Glomerular visceral epithelial cell (primary cell): ENCODE measurements at regions not wholly inside any gene's neighbourhood (a gene's known extent, or its start where the extent isn't known, plus 50 kb on each side); places are given as distances from the start of the nearest gene placed in this dataset.

Experiments
- DNase-seq: peaks from one replicate; pipeline ENCODE4 v3.0.0-alpha.2; 2016; ENCODE audit errors: extremely low spot score

- no peak for DNase-seq
Measured at GRCh38 chr9:71589612-71590011, 178.7 kb downstream of the CEMIP2 start.

DNA sequence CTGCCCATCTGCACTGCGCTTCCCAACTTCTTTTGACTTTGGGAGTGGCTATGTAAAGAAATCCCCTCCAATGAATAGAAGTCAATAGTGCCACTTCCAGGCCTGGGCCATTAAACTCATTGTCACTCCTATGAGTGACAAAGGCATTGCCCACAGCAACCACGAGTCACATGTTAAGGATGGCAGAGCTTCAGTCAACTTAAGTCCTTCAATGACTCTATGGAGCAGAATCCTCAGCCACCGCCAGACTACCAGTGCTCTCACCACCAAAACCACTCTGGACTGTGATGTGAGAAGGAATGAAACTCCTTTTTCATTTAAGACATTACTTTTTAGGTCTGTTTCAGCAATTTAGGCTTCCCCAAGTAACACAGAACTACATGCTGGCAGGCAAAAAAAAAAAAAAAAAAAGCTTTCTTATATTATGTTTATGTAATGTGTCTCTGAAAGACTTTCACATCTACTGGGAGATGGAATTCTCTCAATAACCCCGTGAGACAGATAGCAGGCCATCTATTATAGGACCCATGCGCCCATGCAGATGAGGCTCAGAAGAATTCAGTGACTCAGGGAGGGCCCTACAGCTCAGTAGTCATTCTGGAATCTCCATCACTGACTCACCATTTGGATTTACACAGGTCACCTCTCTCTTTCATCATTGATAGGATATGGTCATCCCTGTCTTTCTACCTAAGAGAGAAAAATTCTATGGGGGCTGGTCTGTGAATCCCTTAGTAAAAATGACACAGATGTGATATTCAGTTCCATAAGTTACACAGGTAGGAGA is 180.5 kb downstream of the CEMIP2 start:
- peak; percentile 69 for DNase-seq

DNA sequence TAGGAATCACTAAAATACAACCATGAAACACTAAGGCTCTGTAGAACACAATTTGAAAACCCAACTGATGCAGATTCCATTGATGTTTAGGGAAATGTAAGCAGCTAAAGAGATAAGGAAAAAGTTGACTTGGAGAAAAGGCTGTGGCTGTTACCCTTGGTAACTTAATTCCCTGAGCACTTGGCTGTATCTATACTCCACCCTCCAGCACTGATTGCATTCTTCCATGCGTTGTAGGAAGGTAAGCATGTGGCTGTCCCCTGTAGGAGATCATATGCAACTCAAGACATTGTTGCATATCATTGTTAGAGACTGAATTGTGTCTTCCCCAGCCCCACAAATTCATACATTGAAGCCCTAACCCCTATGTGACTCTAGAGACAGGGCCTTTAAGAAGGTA is 184.5 kb downstream of the CEMIP2 start:
- no peak for DNase-seq

DNA sequence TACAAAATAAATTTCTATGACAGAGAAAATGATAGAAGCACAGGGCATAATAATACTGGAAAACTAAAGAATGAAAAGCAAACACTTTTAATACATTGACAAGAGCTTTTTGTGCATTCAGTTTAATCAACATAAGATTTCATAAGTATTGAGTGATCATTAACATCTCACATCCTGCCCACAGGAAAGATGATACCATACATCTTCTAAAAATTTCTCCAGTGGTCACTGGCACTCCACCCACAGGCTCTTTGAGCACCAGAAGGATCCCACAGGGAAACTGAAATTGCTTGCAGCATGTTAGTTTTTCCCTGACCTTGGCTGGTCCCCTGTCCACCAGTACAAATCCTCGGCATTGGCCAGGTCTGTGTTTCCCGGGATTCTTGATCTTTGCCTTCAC is 186.0 kb downstream of the CEMIP2 start:
- peak; percentile 25 for DNase-seq

DNA sequence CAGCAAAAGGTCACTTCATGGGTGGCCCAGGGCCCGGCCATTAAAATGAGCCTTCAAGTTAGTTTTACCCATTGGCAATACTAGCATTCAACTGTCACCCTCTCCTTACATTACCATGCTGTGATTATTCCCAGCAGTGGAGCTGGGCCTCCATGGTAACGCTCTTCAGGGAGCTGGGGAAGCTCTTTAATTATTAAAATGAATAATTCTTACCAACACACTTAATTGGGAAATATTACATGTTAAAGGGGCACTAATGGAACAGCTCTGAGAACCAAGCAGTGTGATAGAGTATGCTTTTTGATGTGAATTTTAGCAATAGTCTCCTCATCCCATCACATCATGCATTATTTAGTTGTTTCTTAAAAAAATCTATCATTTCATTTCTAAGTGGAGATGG is 187.2 kb downstream of the CEMIP2 start:
- no peak for DNase-seq

DNA sequence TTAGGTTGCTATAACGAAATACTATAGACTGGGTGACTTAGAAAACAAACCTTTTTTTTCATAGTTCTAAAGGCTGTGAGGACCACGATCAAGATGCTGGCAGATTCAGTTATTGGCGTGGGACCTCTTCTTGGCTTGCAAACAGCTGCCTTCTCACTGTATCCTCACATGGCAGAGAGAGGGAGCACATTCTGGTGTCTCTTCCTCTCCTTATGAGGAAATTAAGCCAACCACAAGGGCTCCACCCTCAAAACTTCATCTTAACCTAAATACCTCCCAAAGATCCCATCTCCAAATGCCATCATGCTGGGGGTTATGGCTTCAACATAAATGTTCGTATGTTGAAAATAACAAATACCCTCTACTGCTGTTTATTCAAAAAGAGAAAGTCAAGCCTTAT is 197.1 kb downstream of the CEMIP2 start:
- DNase-seq = no peak

DNA sequence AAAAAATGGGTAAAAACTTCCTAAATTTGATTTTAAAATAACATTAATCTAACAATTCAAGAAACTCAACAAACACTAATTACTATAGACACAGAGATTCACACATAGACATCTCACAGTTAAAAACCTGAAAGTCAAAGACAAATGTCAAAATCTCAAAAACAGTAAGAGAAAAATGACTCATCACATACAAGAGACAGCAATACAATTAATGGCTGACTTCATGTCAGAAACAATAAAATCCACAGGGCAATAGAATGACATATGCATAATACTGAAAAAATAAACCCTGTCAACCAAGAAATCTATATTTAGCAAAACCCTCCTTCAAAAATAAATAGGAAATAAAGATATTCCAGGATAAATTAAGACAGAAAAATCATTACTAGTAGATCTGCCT is 200.4 kb downstream of the CEMIP2 start:
- DNase-seq = no peak

- no peak for DNase-seq
Measured at GRCh38 chr9:71562140-71562539, 206.2 kb downstream of the CEMIP2 start.

DNA sequence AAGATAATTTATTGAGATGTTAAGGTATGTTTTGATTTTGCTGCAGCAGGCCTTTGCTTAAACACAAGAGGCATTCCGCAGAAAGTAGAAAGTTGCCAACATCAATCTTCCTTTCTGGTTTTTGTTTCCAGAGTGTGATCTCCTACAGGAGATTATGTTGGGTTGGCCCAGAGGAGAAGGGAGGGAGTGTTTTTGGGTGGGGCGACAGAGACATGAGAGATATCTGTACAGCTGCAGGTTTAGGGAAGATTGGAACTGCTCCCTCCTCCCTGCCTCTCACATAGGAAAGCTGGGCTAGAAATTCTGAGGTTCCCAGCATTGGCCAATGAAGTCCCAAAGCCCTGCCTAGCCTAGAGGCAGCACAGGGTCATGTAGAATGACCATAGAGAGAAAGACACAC is 211.0 kb downstream of the CEMIP2 start:
- no peak for DNase-seq

DNA sequence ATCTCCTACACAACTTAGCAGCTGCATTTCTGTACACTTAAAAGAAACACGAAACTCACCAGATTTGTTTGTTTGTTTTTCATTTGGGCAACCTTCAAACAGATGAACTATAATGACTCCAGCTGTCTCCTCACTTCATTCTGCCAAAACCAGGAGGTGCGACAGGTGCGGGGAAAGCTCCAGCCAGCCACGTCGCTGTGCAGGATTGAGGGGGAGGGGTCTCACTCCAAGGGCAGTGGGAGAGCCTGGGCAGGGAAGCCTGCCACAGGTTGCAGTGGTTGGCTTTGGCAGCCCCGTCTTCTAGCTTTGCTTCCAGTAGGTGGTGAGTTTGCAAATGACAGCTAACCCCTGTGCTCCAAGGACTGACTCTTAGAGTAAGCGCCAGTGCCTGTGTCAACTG is 215.8 kb downstream of the CEMIP2 start:
- no peak for DNase-seq

- DNase-seq = no peak
Measured at GRCh38 chr9:71549023-71549422, 219.3 kb downstream of the CEMIP2 start.

DNA sequence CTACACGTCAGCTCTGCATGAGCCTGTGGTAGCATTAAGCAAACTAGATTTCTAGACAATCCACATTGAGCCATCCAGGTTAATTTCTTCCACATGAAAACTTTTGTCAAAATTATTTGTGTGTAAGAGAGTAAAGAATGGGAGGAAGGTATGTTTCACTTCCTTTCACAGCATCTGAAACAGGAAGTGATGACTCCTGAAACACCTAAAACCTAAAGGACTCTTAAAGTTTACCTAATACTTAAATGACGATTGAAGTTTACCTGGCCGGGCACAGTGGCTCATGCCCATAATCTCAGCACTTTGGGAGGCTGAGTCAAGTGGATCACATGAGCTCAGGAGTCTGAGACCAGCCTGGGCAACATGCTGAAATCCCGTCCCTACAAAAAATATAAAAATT is 223.8 kb downstream of the CEMIP2 start:
- no peak for DNase-seq

DNA sequence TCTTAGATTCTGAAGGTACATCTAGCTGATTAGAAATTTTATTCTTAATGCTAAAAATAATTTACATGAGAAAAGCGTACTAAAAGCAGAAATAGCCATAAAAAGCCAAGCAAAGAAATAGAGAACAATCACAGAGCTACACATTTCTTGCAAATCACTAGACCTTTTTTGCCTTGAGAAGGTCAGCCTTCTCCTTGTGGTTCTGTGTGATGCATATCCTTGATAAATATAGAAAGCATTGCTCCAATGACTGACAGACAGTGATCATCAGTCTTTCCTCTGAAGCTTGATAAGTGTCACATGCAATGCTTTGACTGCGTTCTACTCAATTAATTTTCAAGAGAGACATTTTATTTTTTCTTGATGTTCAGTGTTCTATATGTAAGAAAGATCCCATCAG is 226.9 kb downstream of the CEMIP2 start:
- DNase-seq = no peak

DNA sequence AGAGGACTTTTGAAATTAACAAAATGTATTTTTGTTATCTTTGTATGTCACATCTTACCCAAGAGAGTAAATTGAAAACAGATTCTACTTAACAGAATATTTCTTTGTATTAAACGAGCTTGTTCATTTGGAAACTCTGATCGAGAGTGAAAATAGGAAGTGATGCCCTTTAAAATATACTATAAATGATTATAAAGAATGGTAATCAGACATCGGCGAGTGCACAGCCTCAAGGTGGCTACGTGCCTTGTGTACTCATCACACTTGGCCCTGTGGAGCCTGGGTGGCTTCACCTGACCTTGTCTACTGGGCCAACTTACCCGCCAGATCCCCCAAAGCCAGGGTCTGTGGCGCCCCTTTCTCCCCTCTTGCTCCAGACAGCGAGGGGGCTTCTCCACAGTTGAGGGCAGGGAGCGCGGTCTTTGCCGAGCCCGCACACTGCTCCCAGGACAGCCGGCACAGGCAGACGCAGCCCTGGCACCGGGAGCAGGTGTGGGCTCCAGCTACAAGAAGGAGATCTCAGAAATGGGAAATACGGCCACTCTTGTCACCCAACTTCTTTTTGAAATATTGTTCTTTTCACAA is 243.2 kb downstream of the CEMIP2 start:
- DNase-seq = no peak

DNA sequence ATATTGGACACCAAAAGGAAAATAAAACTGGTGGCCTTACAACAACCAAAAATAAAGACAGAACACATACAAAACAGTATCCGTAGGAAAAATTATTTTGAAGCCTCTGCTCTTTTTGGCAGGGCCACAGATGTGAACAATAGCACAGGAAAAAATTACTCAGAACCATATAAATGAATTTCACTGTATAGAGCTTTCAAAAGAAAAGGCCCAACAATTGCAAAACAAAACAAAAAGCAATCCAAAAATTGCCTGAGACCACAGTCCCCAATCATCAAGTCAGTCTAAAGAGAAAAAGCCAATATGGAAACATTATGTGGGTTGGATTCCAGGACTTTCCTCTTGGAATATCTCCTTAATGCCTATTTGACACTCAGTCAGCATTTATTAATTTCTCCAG is 243.8 kb downstream of the CEMIP2 start:
- no peak for DNase-seq

DNA sequence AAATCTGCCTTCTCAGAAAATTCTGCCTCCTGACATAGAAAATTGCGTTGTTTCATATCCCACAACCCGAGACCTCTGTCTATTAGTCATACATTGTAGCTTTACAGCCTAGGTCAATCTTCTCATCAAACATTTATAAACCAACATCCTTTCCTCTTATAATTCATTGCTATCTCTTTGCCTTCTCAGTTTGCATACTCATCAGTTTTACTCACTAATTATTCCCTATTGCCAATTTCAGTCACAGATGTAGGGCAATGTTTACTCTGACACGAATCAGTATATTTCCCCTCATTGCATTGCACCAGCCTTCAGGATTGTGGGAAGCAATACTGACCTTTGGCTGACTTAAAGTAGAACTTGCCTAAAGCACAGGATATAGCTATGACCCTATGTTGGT is 247.2 kb downstream of the CEMIP2 start:
- no peak for DNase-seq

DNA sequence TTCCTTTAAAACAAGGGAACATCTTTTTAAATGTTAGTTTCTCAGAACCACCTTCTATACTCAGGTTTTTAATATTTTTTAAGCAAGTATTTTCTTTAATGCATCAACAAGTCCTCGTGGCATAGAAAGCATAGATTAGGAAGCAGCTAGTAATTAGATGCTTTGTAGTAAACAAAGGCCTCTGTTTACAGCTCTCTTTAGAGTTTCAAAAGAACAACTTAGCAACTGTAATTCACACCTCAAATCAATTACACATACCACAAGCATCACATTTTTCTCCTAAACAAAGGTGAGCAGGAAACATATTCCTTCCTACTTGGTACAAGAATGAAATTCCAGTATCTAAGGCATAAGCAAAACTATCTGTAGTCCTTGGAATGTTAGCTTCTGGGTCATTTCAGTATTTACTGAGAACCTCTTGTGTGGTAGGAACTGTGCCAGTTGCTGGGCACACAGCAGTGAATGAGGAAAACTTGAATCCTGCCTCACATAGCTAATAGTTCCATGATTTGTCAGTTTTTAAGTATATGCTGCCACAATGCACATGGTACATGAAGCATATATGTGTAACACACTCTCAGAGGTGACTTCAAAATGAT is 249.1 kb downstream of the CEMIP2 start:
- no peak for DNase-seq

DNA sequence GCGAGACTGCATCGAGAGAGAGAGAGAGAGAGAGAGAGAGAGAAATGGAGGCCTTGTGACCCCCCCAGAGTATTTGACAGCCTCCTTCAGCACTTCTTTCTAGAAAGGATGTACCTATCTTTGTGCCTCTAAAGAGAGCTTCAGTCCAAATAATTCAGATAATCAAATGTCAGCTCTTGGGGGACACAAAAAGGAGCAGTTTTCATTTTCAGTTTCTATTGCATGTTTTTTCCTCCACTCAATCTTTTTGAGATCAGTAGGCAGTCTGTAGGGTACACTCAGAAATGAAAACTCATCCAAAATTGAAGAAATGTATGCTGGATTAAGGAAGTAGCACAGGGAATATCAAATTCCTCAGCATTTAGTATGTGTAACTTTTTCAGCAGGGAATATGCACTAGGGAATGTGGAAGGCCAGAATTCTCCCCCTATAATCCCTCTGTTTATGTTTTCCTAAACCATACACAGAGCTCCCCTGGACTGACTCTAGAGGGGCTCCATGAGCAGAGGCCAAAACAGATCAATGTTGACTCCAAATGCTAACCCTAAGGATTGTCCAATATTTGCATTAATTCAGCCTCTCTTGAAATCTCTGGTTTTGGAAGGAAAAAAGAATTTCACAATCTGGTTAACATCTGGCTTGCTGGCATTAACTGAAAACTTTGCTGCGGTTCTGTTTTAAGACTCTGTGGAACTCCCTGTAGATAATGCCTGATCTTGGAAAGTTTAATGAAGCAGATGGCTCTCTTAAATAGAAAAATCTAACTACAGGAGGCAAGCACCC is 250.1 kb downstream of the CEMIP2 start:
- no peak for DNase-seq

DNA sequence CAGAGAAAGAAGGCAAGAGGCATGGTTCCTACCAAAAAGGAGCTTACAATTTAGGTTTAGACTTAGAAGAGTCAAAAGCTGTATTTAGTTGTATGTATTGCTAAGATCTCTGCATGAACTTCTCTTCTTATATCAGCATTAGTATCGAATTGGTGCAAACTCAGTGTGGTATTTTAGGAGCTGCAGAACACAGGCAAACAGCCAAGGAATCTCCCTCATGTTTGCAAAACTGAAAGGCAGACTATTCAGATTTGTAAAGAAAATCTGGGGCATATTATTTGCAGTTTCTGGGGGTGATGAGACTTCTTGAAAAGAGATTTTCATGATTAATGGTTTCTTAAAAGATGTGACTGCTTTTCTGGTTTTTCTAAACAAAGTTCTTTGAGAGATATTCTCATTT is 252.7 kb downstream of the CEMIP2 start:
- no peak for DNase-seq

DNA sequence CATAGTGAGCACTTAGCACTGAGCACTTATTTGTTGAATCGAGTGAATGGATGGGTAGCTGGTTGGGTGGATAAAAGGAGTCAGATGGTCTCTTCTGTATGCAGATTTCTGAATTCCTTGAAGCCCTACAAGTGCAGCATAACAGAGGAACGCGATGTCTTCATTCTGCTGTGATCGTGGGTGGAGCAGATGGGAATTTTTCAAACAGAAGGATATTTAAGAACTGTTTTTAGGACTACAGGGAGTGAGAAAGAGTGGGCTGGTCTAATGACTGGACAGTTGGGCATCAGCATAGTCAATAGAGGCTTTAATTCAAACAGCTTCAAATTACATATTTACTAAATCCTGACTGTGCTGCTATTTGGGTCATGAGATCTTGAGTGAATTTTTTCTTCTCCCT is 253.2 kb downstream of the CEMIP2 start:
- no peak for DNase-seq

GRCh38 chr9:71514344-71514975 is 253.9 kb downstream of the CEMIP2 start:
- DNase-seq = no peak

DNA sequence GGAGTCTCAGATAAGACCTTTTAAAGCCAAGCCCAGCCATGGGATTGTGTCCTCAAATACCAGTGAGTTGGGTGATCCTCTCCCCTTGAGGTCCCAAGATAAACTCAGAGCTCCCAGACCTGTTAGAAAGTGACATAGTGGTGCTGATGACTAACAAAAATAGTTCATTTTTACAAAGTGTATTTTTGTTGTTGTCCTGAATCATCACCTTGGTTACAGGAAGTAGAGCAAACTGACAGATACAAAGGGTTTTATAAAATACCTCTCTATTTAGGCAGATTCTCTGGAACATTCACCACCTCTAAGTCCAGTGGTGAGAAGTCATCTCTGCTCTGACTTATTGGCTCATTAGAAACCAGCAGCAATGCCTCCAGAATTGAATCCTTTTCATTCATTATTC is 259.3 kb downstream of the CEMIP2 start:
- DNase-seq = peak; percentile 58
